OCI-LY7 (cell line): ENCODE measurements at regions not wholly inside any gene's neighbourhood (a gene's known extent, or its start where the extent isn't known, plus 50 kb on each side); places are given as distances from the start of the nearest gene placed in this dataset.

ENCODE experiments used
- BruUV-seq: library from RNA; stranded (reverse); fragments of 400-500 nt; replicated peaks from 2 replicates; lab custom pipeline; 2021; lab: Mats Ljungman, UMichigan
- CTCF ChIA-PET: fragments of 300-600 bp; sonication (Branson Sonifier 250); formaldehyde crosslinking; loops from one replicate; lab custom pipeline; 2022; ENCODE audit warnings: antibody characterized with exemption; ENCODE audit not compliant: unreplicated experiment; lab: Charles Lee
- POLR2A ChIA-PET: fragments of 300-600 bp; sonication (Branson Sonifier 250); formaldehyde crosslinking; loops from one replicate; lab custom pipeline; 2022; ENCODE audit warnings: antibody characterized with exemption; lab: Charles Lee
- DNase-seq: peaks from one replicate; pipeline ENCODE4 v3.0.0-alpha.2; 2015; ENCODE audit warnings: low spot score
- H2AFZ ChIP-seq: fragments of 200-600 bp; sonication (generic), shearing (Covaris generic); 2 replicates; pipeline ENCODE4 v1.6.1; 2014; ENCODE audit warnings: mild to moderate bottlenecking, antibody characterized with exemption, low read length, moderate library complexity
- H3K27ac ChIP-seq: fragments of 200-600 bp; sonication (generic); 2 replicates; pipeline ENCODE4 v1.5.1; 2014; ENCODE audit warnings: mixed run types, low read depth, mild to moderate bottlenecking, moderate library complexity, low read length, inconsistent platforms; ENCODE audit not compliant: poor library complexity, severe bottlenecking
- H3K36me3 ChIP-seq: fragments of 200-600 bp; sonication (generic); 2 replicates; pipeline ENCODE4 v1.6.1; 2014; ENCODE audit warnings: mild to moderate bottlenecking, antibody characterized with exemption, low read length, moderate library complexity, mixed read lengths; ENCODE audit not compliant: insufficient read depth
- H3K4me1 ChIP-seq: fragments of 200-600 bp; sonication (generic); 2 replicates; pipeline ENCODE4 v1.5.1; 2014; ENCODE audit warnings: mild to moderate bottlenecking, low read length; ENCODE audit not compliant: insufficient read depth, poor library complexity, severe bottlenecking
- H3K4me2 ChIP-seq: fragments of 200-600 bp; sonication (generic); 2 replicates; pipeline ENCODE4 v1.6.1; 2014; ENCODE audit warnings: mild to moderate bottlenecking, low read length
- H3K4me3 ChIP-seq: fragments of 200-600 bp; sonication (generic); 2 replicates; pipeline ENCODE4 v1.5.1; 2014; ENCODE audit warnings: mild to moderate bottlenecking, low read depth, low read length; ENCODE audit not compliant: poor library complexity, severe bottlenecking
- H3K79me2 ChIP-seq: fragments of 200-600 bp; sonication (generic); 2 replicates; pipeline ENCODE4 v1.6.1; 2016; ENCODE audit warnings: low read depth, mild to moderate bottlenecking, low read length, moderate library complexity, mixed read lengths; ENCODE audit not compliant: insufficient read depth
- H3K9me2 ChIP-seq: fragments of 200-600 bp; sonication (generic); 2 replicates; pipeline ENCODE4 v1.6.1; 2016; ENCODE audit warnings: mild to moderate bottlenecking, low read length, mixed read lengths; ENCODE audit not compliant: insufficient read depth
- H3K9me3 ChIP-seq: fragments of 200-600 bp; sonication (generic); 2 replicates; pipeline ENCODE4 v1.6.1; 2014; ENCODE audit warnings: mild to moderate bottlenecking, mixed run types, low read length, mixed read lengths
- H4K20me1 ChIP-seq: fragments of 200-600 bp; sonication (generic); 2 replicates; pipeline ENCODE4 v1.6.1; 2014; ENCODE audit warnings: mild to moderate bottlenecking, antibody characterized with exemption, low read length, moderate library complexity, mixed read lengths; ENCODE audit not compliant: insufficient read depth
- EZH2phosphoT487 ChIP-seq: fragments of 200-600 bp; sonication (generic); IDR thresholded peaks from 2 replicates; pipeline ENCODE4 v1.6.1; 2018; ENCODE audit warnings: low read depth, borderline replicate concordance, mild to moderate bottlenecking, mixed run types, antibody characterized with exemption, low read length, moderate library complexity, mixed read lengths
- intact Hi-C: fragments of 100-400 bp; cut with micrococcal nuclease; formaldehyde crosslinking; loops from one replicate; pipeline ENCODE4 v1.10.0; 2022; ENCODE audit not compliant: unreplicated experiment
- TF ChIP-seq, protein P1 (sequence below): fragments of 200-600 bp; sonication (generic); conservative IDR thresholded peaks from 2 replicates; pipeline ENCODE4 v1.5.1; 2014; ENCODE audit warnings: mild to moderate bottlenecking, antibody characterized with exemption, low read length, moderate library complexity, mixed read lengths

DNA sequence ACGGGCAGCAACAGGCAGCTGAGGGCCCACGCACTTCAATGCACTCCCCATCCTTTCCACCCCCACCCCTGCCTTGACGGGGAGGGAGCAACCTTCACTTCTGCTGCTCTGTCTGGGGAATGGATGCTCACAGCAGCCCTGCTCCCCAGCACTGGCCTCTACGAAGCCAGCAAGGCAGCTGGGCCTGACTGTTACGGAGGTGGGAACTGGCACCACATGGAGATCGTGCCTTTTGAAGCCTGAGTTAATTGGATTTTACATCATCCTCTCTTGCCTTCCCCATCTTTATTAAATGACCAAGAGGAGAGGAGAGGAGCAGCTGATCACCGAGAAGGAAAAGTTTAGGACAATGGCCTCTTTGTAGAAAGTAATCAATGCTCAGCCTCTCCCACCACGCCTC lies 187.0 kb upstream of the RPL38 start:
- H4K20me1 ChIP-seq, result no peaks in the 10 kb centered on the region
- ChIA-PET POLR2A (no interaction called here), CTCF (no interaction called here)
- BruUV-seq, result no TSS peak
- H2AFZ ChIP-seq, result no peak overlapping the region
- no peaks in the 10 kb centered on the region for H3K9me3 ChIP-seq
- intact Hi-C loops, result no loop called here
- no peaks in the 10 kb centered on the region for H3K79me2 ChIP-seq
- no peak overlapping the region for H3K4me2 ChIP-seq
- no peaks in the 10 kb centered on the region for H3K4me1 ChIP-seq
- no peak overlapping the region for H3K27ac ChIP-seq
- H3K9me2 ChIP-seq, result no peaks in the 10 kb centered on the region
- H3K36me3 ChIP-seq, result no peaks in the 10 kb centered on the region
- no peak for TF ChIP-seq EZH2phosphoT487
- TF ChIP-seq, protein P1, sequence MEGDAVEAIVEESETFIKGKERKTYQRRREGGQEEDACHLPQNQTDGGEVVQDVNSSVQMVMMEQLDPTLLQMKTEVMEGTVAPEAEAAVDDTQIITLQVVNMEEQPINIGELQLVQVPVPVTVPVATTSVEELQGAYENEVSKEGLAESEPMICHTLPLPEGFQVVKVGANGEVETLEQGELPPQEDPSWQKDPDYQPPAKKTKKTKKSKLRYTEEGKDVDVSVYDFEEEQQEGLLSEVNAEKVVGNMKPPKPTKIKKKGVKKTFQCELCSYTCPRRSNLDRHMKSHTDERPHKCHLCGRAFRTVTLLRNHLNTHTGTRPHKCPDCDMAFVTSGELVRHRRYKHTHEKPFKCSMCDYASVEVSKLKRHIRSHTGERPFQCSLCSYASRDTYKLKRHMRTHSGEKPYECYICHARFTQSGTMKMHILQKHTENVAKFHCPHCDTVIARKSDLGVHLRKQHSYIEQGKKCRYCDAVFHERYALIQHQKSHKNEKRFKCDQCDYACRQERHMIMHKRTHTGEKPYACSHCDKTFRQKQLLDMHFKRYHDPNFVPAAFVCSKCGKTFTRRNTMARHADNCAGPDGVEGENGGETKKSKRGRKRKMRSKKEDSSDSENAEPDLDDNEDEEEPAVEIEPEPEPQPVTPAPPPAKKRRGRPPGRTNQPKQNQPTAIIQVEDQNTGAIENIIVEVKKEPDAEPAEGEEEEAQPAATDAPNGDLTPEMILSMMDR, result no peak
- H3K4me3 ChIP-seq, result no peak overlapping the region
- DNase-seq, result no peak

DNA sequence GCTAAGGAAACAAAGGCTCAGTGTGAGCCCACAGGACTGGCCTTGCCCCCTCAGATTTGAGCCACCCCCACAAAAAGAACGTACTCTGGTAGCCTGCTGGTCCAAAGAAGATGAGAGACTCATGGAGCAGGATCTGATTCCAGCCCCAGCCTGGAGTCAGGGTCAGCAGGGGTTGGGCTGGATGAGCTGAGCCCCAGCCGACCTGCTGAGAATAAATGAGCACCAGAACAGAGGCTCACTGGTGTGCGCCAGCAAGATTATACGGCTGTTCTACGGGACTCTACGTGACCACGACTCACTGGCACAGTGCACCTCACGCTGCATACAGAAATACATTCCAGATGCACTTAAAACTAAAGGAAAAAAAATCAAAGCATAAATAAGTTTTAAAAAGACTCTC lies 186.0 kb upstream of the RPL38 start:
- ChIA-PET CTCF (interaction anchor here (0.6 kb wide), 1 partner anchor 418 kb away, joined by 3 read pairs; no protein-coding TSS in a partner anchor), POLR2A (interaction anchor here (1.3 kb wide), 1 partner anchor 10 kb away, joined by 5 read pairs; no protein-coding TSS in a partner anchor)
- Histone ChIP-seq H3K4me3 (no peak overlapping the region), H3K36me3 (no peaks in the 10 kb centered on the region), H3K4me1 (no peaks in the 10 kb centered on the region), H3K79me2 (no peaks in the 10 kb centered on the region), H4K20me1 (no peaks in the 10 kb centered on the region), H3K9me2 (no peaks in the 10 kb centered on the region), H2AFZ (no peak overlapping the region), H3K27ac (no peak overlapping the region), H3K4me2 (no peak overlapping the region), H3K9me3 (no peaks in the 10 kb centered on the region)
- intact Hi-C loops, result no loop called here
- no peak for TF ChIP-seq EZH2phosphoT487
- TF ChIP-seq, protein P1, result no peak
- no peak for DNase-seq
- BruUV-seq, result no TSS peak

DNA sequence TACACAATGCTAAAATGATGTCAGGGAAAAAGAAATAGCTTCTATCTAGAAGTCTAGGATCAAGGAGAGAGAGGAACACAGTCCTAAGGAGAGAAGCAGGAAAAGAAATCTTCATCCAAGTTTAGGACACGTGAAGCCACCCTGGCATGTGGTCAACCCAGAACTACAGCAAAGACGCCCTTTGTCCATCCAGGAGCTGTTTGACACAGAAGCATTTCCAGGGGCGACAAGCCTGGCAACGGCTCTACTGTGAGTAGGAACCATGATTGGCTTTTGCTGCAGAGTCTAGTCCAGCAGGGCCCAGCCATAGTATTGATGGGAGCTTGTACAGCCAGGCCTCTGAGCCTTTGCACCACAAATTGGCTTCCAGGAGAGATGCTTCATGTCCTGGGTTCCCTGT lies 185.4 kb upstream of the RPL38 start:
- Histone ChIP-seq H3K4me1 (no peaks in the 10 kb centered on the region), H3K36me3 (no peaks in the 10 kb centered on the region), H3K9me2 (no peaks in the 10 kb centered on the region), H4K20me1 (no peaks in the 10 kb centered on the region), H3K4me2 (no peak overlapping the region), H3K4me3 (no peak overlapping the region), H2AFZ (no peak overlapping the region), H3K79me2 (no peaks in the 10 kb centered on the region), H3K9me3 (no peaks in the 10 kb centered on the region), H3K27ac (no peak overlapping the region)
- no peak for DNase-seq
- intact Hi-C loops, result no loop called here
- no TSS peak for BruUV-seq
- TF ChIP-seq EZH2phosphoT487, result no peak
- TF ChIP-seq, protein P1, result no peak
- POLR2A ChIA-PET, result interaction anchor here (1.3 kb wide), 1 partner anchor 9 kb away, joined by 5 read pairs; no protein-coding TSS in a partner anchor
- CTCF ChIA-PET, result no interaction called here
